Cardiac muscle cell (in vitro differentiated cells and primary cell): ENCODE measurements at regions not wholly inside any gene's neighbourhood (a gene's known extent, or its start where the extent isn't known, plus 50 kb on each side); places are given as distances from the start of the nearest gene placed in this dataset.

Experiments
- DNase-seq, 2 donors: peaks; one replicate each; pipeline versions ENCODE4 v3.0.0 to v3.0.0-alpha.2; 2010 to 2017; ENCODE audit warnings: low read depth in 1 of 2, low spot score in 1 of 2
- H3K27ac ChIP-seq: fragments of 200-600 bp; sonication (generic); 2 replicates; pipeline ENCODE4 v1.5.1; 2016
- H3K27me3 ChIP-seq: fragments of 200-600 bp; sonication (generic); 2 replicates; pipeline ENCODE4 v1.6.0; 2016; ENCODE audit warnings: control low read depth
- H3K36me3 ChIP-seq: fragments of 200-600 bp; sonication (generic); 2 replicates; pipeline ENCODE4 v1.5.1; 2016; ENCODE audit warnings: control low read depth
- H3K4me1 ChIP-seq: fragments of 200-600 bp; sonication (generic); 2 replicates; pipeline ENCODE4 v1.8.1; 2017; ENCODE audit warnings: low read depth, mild to moderate bottlenecking, mixed run types
- H3K4me3 ChIP-seq: fragments of 200-600 bp; sonication (generic); 2 replicates; pipeline ENCODE4 v1.5.1; 2016; ENCODE audit warnings: mild to moderate bottlenecking
- H3K9me3 ChIP-seq: fragments of 200-600 bp; sonication (generic); 2 replicates; pipeline ENCODE4 v1.5.1; 2017; ENCODE audit warnings: low read depth, mild to moderate bottlenecking, control low read depth
- TF ChIP-seq, protein P1 (sequence below): IDR thresholded peaks from 2 replicates; pipeline ENCODE4 v1.5.1; 2012; ENCODE audit warnings: low read depth, mild to moderate bottlenecking, low read length

DNA sequence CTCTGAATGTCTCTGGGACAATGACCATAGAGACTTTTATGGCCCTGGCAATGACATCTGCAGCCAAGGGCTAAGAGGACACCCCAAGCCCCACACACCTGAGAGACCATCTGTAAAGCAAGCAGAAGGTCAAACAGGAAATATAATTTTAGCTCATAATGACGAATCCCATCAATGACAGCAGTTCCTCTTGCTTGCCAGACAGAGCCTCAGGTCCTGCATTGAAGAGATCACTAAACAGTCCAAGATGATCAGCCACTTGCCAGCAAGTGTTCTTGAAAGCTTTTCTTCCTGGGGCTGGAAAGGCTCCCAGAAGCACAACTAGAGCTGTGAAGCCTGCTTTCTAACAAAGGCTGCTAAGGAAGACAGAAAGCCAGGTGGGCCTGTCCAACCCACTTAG lies 993.7 kb upstream of the AUTS2 start:
- no peaks in the 10 kb centered on the region for H3K27me3 ChIP-seq
- H3K4me1 ChIP-seq = no peaks in the 10 kb centered on the region
- H3K9me3 ChIP-seq = no peaks in the 10 kb centered on the region
- no peak overlapping the region for H3K4me3 ChIP-seq
- H3K36me3 ChIP-seq = no peaks in the 10 kb centered on the region
- TF ChIP-seq, protein P1, sequence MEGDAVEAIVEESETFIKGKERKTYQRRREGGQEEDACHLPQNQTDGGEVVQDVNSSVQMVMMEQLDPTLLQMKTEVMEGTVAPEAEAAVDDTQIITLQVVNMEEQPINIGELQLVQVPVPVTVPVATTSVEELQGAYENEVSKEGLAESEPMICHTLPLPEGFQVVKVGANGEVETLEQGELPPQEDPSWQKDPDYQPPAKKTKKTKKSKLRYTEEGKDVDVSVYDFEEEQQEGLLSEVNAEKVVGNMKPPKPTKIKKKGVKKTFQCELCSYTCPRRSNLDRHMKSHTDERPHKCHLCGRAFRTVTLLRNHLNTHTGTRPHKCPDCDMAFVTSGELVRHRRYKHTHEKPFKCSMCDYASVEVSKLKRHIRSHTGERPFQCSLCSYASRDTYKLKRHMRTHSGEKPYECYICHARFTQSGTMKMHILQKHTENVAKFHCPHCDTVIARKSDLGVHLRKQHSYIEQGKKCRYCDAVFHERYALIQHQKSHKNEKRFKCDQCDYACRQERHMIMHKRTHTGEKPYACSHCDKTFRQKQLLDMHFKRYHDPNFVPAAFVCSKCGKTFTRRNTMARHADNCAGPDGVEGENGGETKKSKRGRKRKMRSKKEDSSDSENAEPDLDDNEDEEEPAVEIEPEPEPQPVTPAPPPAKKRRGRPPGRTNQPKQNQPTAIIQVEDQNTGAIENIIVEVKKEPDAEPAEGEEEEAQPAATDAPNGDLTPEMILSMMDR = no peak
- H3K27ac ChIP-seq = no peak overlapping the region
- DNase-seq = no peak

DNA sequence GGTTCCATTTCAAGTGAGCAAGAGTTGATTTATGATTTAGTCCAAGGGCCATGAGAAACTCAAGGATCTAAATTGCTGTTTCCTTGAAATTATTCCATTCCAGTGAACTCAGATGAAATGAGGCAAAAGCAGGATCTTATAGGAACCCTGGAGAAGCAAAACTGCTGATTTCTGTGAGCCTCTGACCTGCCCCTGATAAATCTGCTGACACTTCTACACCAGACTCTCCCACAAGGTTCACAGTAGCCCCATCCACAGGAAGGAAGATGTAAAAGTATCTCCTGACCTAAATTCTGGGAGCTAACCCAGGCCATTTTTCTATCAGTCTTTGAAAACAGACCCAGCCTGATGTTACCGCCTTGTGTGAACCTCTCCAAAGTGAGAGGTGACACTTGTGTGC lies 987.6 kb upstream of the AUTS2 start:
- Histone ChIP-seq H3K27me3 (no peaks in the 10 kb centered on the region), H3K4me1 (no peaks in the 10 kb centered on the region), H3K27ac (no peak overlapping the region), H3K4me3 (no peak overlapping the region), H3K9me3 (no peaks in the 10 kb centered on the region), H3K36me3 (no peaks in the 10 kb centered on the region)
- no peak for DNase-seq
- TF ChIP-seq, protein P1 = no peak

DNA sequence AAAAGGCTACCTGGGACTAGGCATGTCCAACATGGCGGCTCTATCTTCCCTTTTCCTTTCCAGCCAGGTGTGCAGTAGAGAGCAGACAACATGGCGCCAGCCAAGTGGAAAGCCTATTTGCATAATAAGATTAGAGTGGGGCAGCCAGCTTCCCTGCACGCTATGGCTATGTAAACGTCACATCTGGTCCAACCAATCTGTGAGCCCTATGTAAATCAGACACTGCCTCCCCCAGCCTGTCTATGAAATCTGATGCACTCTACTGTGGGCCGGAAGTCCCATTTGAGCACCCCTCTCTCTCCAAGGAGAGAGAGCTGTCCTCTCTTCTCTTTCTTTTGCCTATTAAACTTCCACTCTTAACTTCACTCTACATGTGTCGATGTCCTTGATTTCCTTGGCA lies 984.9 kb upstream of the AUTS2 start:
- Histone ChIP-seq H3K36me3 (no peaks in the 10 kb centered on the region), H3K9me3 (no peaks in the 10 kb centered on the region), H3K27ac (no peak overlapping the region), H3K4me1 (no peaks in the 10 kb centered on the region), H3K27me3 (no peaks in the 10 kb centered on the region), H3K4me3 (no peak overlapping the region)
- TF ChIP-seq, protein P1 = no peak
- DNase-seq = peak; percentile 1 to 49

DNA sequence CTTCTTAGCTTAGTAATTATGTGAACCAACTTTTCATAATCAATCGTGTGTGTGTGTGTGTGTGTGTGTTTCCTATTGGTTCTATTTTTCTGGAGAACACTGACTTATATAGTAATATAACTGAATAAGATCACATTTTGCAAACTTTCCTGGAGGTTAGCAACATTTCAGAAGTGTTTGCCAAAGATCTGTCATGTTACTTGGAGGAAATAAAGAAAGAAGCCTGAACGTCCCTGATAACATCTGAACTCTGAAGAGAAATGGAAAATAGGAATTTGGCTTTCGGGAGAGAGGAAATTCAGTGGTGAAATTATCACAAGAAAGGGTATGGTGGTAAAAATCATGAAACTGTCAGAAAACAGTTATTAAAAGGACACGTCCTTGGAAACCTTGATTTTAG lies 984.4 kb upstream of the AUTS2 start:
- DNase-seq = peak in 1 of 2 donors; percentile 71
- Histone ChIP-seq H3K4me3 (no peak overlapping the region), H3K9me3 (no peaks in the 10 kb centered on the region), H3K27ac (no peak overlapping the region), H3K27me3 (no peaks in the 10 kb centered on the region), H3K4me1 (no peaks in the 10 kb centered on the region), H3K36me3 (no peaks in the 10 kb centered on the region)
- TF ChIP-seq, protein P1 = no peak

DNA sequence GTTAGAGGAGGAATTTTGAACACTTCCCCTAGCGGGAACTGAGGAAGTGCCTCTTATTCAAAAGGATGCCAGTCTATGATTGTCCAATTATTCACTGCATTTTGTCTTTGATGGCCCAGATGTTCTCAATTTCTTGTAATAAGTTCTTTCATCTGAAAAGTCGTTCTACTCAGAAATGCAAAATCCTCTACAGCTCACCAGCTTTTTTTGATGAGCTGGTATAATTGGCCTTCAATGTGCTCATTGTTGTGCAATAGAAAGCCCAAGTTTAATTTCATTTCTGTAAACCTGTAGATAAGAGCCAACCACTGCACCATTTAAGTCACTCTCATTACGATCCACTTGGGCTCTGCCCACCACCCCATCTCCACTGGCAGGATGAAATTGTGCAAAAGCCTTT lies 978.7 kb upstream of the AUTS2 start:
- H3K27me3 ChIP-seq = no peaks in the 10 kb centered on the region
- H3K4me3 ChIP-seq = no peak overlapping the region
- TF ChIP-seq, protein P1 = no peak
- H3K36me3 ChIP-seq = no peaks in the 10 kb centered on the region
- DNase-seq = peak in 1 of 2 donors; percentile 9
- H3K27ac ChIP-seq = no peak overlapping the region
- no peaks in the 10 kb centered on the region for H3K4me1 ChIP-seq
- no peaks in the 10 kb centered on the region for H3K9me3 ChIP-seq

DNA sequence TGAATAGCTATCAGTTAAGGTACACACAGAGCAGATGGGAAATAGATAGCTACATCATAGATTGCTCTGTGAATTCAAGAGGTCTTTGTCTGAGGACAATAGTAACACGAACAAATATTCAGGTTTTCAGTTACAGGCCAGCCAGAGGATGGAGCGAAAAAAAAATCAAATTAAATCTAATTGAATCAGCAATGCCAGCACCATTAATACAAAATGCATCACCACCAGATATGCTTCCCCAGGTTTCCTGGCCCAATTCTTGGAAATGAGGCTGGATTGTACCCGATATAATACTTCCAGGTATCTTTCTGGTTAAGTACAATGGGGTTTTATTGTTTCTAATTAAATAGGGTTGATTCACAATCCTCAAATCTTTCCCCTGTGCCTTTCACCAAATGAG lies 975.8 kb upstream of the AUTS2 start:
- DNase-seq = no peak
- H3K4me3 ChIP-seq = no peak overlapping the region
- no peaks in the 10 kb centered on the region for H3K4me1 ChIP-seq
- no peak overlapping the region for H3K27ac ChIP-seq
- no peaks in the 10 kb centered on the region for H3K27me3 ChIP-seq
- H3K9me3 ChIP-seq = no peaks in the 10 kb centered on the region
- no peaks in the 10 kb centered on the region for H3K36me3 ChIP-seq
- TF ChIP-seq, protein P1 = no peak
